ENCODE measurements at regions not wholly inside any gene's neighbourhood (a gene's known extent, or its start where the extent isn't known, plus 50 kb on each side); places are given as distances from the start of the nearest gene placed in this dataset.
"Not testable (repeated sequence)": the region's sequence is repeated elsewhere in the genome, so short reads cannot be mapped to it uniquely, and the experiment has no call there.

- Mint-ChIP-seq H3K4me3 (no peak overlapping the region), H3K9me3 (no peaks in the 10 kb centered on the region), H3K4me1 (no peaks in the 10 kb centered on the region), H3K27me3 (peaks cover 4 to 26% of the 10 kb centered on the region in 2 donors), H3K27ac (peak overlapping the region in 1 of 8 donors; percentile 8), H3K36me3 (no peaks in the 10 kb centered on the region)
- Histone ChIP-seq H3K27ac (ENCODE audit: low read depth, low read length) (no peak overlapping the region), H3K4me1 (ENCODE audit: insufficient read depth, low read length) (no peaks in the 10 kb centered on the region), H3K4me3 (ENCODE audit: low read length) (no peak overlapping the region), H3K36me3 (ENCODE audit: insufficient read depth, low read length) (no peaks in the 10 kb centered on the region), H3K27me3 (ENCODE audit: insufficient read depth, low read length, poor library complexity, severe bottlenecking) (no peaks in the 10 kb centered on the region), H3K9me3 (ENCODE audit: low read length) (no peaks in the 10 kb centered on the region)
- ChIA-PET CTCF (no interaction called here), POLR2A (no interaction called here)
- DNase-seq: no peak
Observed at GRCh38 chr4:112083587-112084347, 61.5 kb upstream of the FAM241A start.

- ChIA-PET POLR2A (no interaction called here), CTCF (no interaction called here)
- no peak for DNase-seq
- H3K27ac ChIP-seq (ENCODE audit: low read depth, low read length): no peak overlapping the region
- no peak overlapping the region for H3K27ac Mint-ChIP-seq
- no peak overlapping the region for H3K4me3 Mint-ChIP-seq
- H3K9me3 Mint-ChIP-seq: no peaks in the 10 kb centered on the region
- no peaks in the 10 kb centered on the region for H3K4me1 ChIP-seq (ENCODE audit: insufficient read depth, low read length)
- no peaks in the 10 kb centered on the region for H3K9me3 ChIP-seq (ENCODE audit: low read length)
- no peaks in the 10 kb centered on the region for H3K36me3 Mint-ChIP-seq
- no peak overlapping the region for H3K4me3 ChIP-seq (ENCODE audit: low read length)
- no peaks in the 10 kb centered on the region for H3K27me3 ChIP-seq (ENCODE audit: insufficient read depth, low read length, poor library complexity, severe bottlenecking)
- no peaks in the 10 kb centered on the region for H3K36me3 ChIP-seq (ENCODE audit: insufficient read depth, low read length)
- H3K27me3 Mint-ChIP-seq: peaks cover 4 to 26% of the 10 kb centered on the region in 2 donors
- no peaks in the 10 kb centered on the region for H3K4me1 Mint-ChIP-seq
Observed at GRCh38 chr4:112085156-112086035, 59.9 kb upstream of the FAM241A start.

GRCh38 chr4:112086036-112086434 is 59.2 kb upstream of the FAM241A start:
- ChIA-PET POLR2A (no interaction called here), CTCF (no interaction called here)
- H3K4me3 Mint-ChIP-seq: no peak overlapping the region
- Histone ChIP-seq H3K27ac (ENCODE audit: low read depth, low read length) (no peak overlapping the region), H3K4me1 (ENCODE audit: insufficient read depth, low read length) (no peaks in the 10 kb centered on the region), H3K9me3 (ENCODE audit: low read length) (no peaks in the 10 kb centered on the region), H3K27me3 (ENCODE audit: insufficient read depth, low read length, poor library complexity, severe bottlenecking) (no peaks in the 10 kb centered on the region), H3K4me3 (ENCODE audit: low read length) (no peak overlapping the region), H3K36me3 (ENCODE audit: insufficient read depth, low read length) (no peaks in the 10 kb centered on the region)
- no peaks in the 10 kb centered on the region for H3K4me1 Mint-ChIP-seq
- no peaks in the 10 kb centered on the region for H3K36me3 Mint-ChIP-seq
- no peaks in the 10 kb centered on the region for H3K9me3 Mint-ChIP-seq
- DNase-seq: no peak
- H3K27ac Mint-ChIP-seq: no peak overlapping the region
- peaks cover 4 to 23% of the 10 kb centered on the region in 2 donors for H3K27me3 Mint-ChIP-seq

- H3K4me1 Mint-ChIP-seq; H3K4me1 ChIP-seq (ENCODE audit: insufficient read depth, low read length); H3K27ac Mint-ChIP-seq; H3K36me3 Mint-ChIP-seq; H3K9me3 ChIP-seq (ENCODE audit: low read length); H3K27me3 ChIP-seq (ENCODE audit: insufficient read depth, low read length, poor library complexity, severe bottlenecking); CTCF ChIA-PET; H3K9me3 Mint-ChIP-seq; H3K36me3 ChIP-seq (ENCODE audit: insufficient read depth, low read length); H3K4me3 Mint-ChIP-seq; DNase-seq; H3K27ac ChIP-seq (ENCODE audit: low read depth, low read length); POLR2A ChIA-PET; H3K4me3 ChIP-seq (ENCODE audit: low read length): not testable (repeated sequence)
- peaks cover 4 to 23% of the 10 kb centered on the region in 2 donors for H3K27me3 Mint-ChIP-seq
Observed at GRCh38 chr4:112086661-112087060, 58.6 kb upstream of the FAM241A start.

GRCh38 chr4:112092330-112092729 is 52.9 kb upstream of the FAM241A start:
- H3K36me3 ChIP-seq (ENCODE audit: insufficient read depth, low read length); H3K27ac ChIP-seq (ENCODE audit: low read depth, low read length); DNase-seq; H3K4me3 ChIP-seq (ENCODE audit: low read length); H3K27me3 ChIP-seq (ENCODE audit: insufficient read depth, low read length, poor library complexity, severe bottlenecking); H3K9me3 Mint-ChIP-seq; H3K4me3 Mint-ChIP-seq; H3K4me1 ChIP-seq (ENCODE audit: insufficient read depth, low read length); H3K9me3 ChIP-seq (ENCODE audit: low read length); POLR2A ChIA-PET; H3K36me3 Mint-ChIP-seq; H3K4me1 Mint-ChIP-seq; H3K27ac Mint-ChIP-seq: not testable (repeated sequence)
- CTCF ChIA-PET: interaction anchor here (1.3 kb wide), 1 partner anchor 11 kb away, joined by 3 read pairs; no protein-coding TSS in a partner anchor
- H3K27me3 Mint-ChIP-seq: peaks cover 0 to 12% of the 10 kb centered on the region in 2 donors

GRCh38 chr4:112093636-112094202 is 51.5 kb upstream of the FAM241A start:
- DNase-seq: no peak
- no peaks in the 10 kb centered on the region for H3K36me3 ChIP-seq (ENCODE audit: insufficient read depth, low read length)
- H3K4me1 ChIP-seq (ENCODE audit: insufficient read depth, low read length): no peaks in the 10 kb centered on the region
- ChIA-PET CTCF (no interaction called here), POLR2A (no interaction called here)
- H3K27me3 Mint-ChIP-seq: peaks cover 0 to 14% of the 10 kb centered on the region in 2 donors
- no peak overlapping the region for H3K4me3 Mint-ChIP-seq
- no peak overlapping the region for H3K27ac Mint-ChIP-seq
- H3K27ac ChIP-seq (ENCODE audit: low read depth, low read length): no peak overlapping the region
- no peaks in the 10 kb centered on the region for H3K27me3 ChIP-seq (ENCODE audit: insufficient read depth, low read length, poor library complexity, severe bottlenecking)
- H3K4me3 ChIP-seq (ENCODE audit: low read length): no peak overlapping the region
- H3K4me1 Mint-ChIP-seq: no peaks in the 10 kb centered on the region
- no peaks in the 10 kb centered on the region for H3K9me3 ChIP-seq (ENCODE audit: low read length)
- no peaks in the 10 kb centered on the region for H3K36me3 Mint-ChIP-seq
- H3K9me3 Mint-ChIP-seq: no peaks in the 10 kb centered on the region

- CTCF ChIA-PET: no interaction called here
- Histone ChIP-seq H3K4me3 (ENCODE audit: low read length) (no peak overlapping the region), H3K36me3 (ENCODE audit: insufficient read depth, low read length) (no peaks in the 10 kb centered on the region)
Observed at GRCh38 chr4:112094330-112094729, 50.9 kb upstream of the FAM241A start.

More at GRCh38 chr4:112094330-112094729, 50.9 kb upstream of the FAM241A start:
- Histone ChIP-seq H3K27me3 (ENCODE audit: insufficient read depth, low read length, poor library complexity, severe bottlenecking) (no peaks in the 10 kb centered on the region), H3K27ac (ENCODE audit: low read depth, low read length) (no peak overlapping the region), H3K4me1 (ENCODE audit: insufficient read depth, low read length) (no peaks in the 10 kb centered on the region), H3K9me3 (ENCODE audit: low read length) (no peaks in the 10 kb centered on the region)
- Mint-ChIP-seq H3K4me1 (no peaks in the 10 kb centered on the region), H3K27ac (no peak overlapping the region), H3K4me3 (no peak overlapping the region), H3K9me3 (no peaks in the 10 kb centered on the region), H3K36me3 (no peaks in the 10 kb centered on the region), H3K27me3 (peaks cover 0 to 14% of the 10 kb centered on the region in 2 donors)
- POLR2A ChIA-PET: no interaction called here
- no peak for DNase-seq
